22Rv1 (cell line): ENCODE measurements at regions not wholly inside any gene's neighbourhood (a gene's known extent, or its start where the extent isn't known, plus 50 kb on each side); places are given as distances from the start of the nearest gene placed in this dataset.

Experiments
- ZFX ChIP-seq: fragments of 450-650 bp; IDR thresholded peaks from 2 replicates; pipeline ENCODE4 v1.6.1; 2017; ENCODE audit warnings: antibody characterized with exemption, borderline replicate concordance
- TF ChIP-seq, protein P1 (sequence below): fragments of 450-650 bp; IDR thresholded peaks from 2 replicates; pipeline ENCODE4 v1.5.1; 2017; ENCODE audit warnings: mild to moderate bottlenecking

DNA sequence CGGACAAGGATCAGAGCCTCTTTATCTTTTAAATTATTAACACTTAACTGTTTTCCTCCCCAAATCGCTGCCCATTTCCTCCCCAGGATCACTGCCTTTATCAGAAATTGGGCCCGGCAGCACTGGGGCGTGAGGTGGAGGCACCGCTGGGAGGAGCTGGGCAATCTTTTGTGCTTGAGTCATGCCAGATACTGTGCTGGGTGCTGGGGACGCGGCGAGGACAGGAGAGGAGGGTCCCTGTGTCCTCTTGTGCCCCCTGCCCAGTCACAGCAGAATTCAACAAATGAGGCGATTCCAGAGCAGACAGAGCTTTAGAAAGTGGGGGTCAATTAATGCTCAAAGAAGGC, 347.8 kb downstream of the ZNF536 start:
- TF ChIP-seq ZFX: no peak
- TF ChIP-seq, protein P1, sequence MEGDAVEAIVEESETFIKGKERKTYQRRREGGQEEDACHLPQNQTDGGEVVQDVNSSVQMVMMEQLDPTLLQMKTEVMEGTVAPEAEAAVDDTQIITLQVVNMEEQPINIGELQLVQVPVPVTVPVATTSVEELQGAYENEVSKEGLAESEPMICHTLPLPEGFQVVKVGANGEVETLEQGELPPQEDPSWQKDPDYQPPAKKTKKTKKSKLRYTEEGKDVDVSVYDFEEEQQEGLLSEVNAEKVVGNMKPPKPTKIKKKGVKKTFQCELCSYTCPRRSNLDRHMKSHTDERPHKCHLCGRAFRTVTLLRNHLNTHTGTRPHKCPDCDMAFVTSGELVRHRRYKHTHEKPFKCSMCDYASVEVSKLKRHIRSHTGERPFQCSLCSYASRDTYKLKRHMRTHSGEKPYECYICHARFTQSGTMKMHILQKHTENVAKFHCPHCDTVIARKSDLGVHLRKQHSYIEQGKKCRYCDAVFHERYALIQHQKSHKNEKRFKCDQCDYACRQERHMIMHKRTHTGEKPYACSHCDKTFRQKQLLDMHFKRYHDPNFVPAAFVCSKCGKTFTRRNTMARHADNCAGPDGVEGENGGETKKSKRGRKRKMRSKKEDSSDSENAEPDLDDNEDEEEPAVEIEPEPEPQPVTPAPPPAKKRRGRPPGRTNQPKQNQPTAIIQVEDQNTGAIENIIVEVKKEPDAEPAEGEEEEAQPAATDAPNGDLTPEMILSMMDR: no peak
